Myocyte (in vitro differentiated cells): ENCODE measurements at regions not wholly inside any gene's neighbourhood (a gene's known extent, or its start where the extent isn't known, plus 50 kb on each side); places are given as distances from the start of the nearest gene placed in this dataset.

ENCODE experiments used
- DNase-seq: peaks from one replicate; pipeline ENCODE4 v3.0.0-alpha.2; 2012; ENCODE audit warnings: low read depth

DNA sequence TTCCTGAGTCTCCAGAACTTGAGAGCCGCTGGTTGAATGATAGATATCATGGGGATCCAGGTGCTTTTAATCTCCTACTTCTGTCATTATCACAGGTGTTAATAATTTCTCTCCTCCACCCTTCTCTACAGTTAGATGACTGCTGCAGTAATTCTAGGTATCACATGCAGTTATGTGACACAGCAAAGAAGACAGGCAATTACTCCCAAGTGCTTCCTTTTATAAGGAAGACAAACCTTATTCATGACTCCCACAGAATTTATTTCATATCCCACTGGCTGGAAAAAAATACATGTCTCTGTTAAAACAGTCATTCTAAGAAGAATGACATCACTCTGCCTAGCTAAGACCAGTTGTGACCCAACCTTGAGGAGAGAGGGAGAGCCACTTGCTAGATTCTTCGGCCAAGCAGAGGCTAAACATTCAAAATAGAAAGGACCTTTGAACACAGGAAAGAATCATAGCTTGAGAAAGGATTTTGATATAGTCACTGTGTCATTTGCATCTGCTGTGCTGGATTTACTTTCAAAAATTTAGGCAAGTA is 500.6 kb downstream of the SI start:
- no peak for DNase-seq

DNA sequence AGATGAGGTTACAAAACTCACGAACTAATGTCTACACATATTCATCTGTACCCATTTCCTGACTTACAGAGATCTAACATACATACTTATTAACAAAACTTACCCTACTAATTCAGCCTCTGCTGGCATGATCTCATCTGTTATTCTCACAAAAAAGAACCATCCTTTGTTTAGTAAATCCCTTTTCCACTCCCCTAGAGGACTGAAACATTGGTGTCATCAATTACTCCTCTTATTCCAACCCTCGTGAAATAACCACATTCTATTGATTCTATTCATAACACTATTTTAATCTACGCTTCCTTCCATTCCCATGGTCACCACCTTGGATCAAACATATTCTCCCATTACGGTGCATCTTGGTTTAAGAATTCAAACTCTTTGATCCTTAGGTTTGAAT is 505.9 kb downstream of the SI start:
- DNase-seq, result no peak

DNA sequence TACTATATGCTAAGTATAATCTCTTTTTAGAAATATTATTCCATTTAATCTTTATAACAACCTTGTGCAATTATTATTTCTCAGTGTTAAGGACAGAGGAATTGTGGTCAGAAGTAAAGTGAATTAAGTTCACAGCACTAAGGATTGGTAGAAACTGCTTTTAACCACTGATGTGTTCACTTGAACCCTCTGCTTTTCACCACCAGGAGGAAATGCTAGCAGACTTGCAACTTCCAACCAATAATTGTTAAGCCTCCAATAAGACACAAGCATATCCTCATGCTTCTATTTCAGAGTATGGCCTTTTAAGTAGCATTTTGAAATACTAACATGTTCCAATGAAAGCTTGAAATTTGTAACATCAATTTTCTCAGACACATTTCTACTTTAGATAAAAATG is 527.4 kb downstream of the SI start:
- no peak for DNase-seq

DNA sequence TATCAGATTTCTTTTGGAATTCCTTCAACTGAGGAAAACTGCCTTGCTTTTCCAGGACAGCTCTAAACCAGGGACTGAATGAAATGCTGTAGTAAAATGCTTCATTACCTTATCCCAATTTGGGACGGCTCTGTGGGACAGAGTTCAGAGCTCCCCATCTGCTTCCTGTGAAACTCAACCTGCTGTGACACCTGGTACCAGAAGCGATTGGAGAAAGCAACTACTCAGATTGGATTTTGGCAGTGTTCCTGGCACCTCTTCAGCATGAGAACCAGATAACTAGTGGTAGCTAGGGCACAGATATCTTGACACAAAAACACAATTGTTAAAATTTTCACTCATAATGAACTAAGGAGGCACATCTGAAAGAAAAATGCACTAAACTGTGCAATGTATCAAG is 539.1 kb downstream of the SI start:
- DNase-seq, result no peak

DNA sequence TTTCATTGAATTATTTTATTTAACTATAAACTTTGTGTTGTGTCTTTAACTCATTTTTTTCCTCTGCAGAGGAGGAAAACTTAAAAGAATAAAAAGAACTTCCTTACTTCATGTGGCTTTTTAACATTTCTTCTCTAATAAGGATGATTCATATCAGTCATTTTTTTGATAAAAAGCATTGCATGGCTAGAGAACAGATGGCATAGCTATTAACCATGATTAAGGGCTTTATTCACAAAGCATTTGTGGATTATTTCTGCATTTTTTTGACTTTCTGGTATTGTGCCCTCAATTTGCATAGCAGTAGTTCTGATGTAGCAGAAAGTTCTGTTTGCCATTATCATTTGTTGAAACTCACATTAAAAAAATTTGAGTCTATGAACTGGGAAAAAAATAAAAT is 540.8 kb downstream of the SI start:
- peak; percentile 20 for DNase-seq

DNA sequence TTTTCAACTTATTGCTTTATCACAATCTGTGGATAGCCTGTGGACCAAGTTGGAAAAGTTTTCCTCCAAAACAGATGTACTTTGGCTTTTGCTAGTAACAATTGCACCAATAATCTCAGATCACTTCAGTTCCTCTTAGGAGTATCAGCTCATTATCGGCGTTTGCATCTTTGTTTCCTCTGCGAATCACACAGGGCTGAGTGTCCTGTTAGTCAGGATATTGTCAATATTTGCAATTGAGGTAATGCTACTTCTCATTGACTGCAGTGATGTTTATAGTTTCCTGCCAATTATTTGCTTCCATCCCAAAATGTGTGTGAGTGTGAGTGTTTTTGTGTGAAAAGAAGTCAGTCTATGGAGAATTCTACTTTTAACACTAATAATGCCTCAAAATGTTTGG is 545.0 kb downstream of the SI start:
- DNase-seq, result no peak

DNA sequence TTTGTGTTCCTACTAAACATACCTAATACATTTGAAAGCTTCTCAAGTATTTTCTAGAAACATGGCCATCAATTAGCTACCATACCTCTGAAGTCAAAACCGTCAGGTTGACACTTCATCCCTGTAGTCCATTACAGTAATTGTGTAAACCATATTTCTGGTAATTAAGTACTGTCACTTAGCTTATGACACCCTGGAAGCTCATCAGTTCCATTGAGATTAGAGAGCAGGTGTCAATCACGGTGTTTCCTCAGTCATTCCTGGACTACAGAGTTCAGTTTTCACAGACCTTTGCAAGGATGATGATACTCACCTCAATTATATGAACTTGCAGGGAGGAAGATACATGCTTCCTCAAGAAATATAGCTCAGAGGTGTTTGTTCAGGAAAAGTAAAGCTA is 552.0 kb downstream of the SI start:
- no peak for DNase-seq

DNA sequence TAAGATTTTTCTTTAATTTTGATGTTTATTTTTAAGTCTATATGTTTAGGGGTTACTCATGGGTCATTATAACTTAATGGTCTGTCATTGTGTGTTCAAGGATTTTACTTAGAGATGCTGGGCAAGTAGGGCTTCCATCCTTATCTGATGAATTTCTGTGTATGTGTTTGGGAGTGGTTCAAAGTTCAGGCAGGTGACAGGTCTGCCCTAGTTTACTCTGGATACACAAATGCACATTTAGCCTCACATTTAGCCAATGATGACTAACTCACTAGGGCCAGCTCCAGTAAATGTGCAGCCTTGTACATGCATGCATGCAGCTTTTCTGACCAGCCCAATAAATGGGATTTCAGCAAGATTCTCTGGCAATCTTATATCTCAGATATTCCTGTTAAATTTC is 554.1 kb downstream of the SI start:
- DNase-seq, result no peak

DNA sequence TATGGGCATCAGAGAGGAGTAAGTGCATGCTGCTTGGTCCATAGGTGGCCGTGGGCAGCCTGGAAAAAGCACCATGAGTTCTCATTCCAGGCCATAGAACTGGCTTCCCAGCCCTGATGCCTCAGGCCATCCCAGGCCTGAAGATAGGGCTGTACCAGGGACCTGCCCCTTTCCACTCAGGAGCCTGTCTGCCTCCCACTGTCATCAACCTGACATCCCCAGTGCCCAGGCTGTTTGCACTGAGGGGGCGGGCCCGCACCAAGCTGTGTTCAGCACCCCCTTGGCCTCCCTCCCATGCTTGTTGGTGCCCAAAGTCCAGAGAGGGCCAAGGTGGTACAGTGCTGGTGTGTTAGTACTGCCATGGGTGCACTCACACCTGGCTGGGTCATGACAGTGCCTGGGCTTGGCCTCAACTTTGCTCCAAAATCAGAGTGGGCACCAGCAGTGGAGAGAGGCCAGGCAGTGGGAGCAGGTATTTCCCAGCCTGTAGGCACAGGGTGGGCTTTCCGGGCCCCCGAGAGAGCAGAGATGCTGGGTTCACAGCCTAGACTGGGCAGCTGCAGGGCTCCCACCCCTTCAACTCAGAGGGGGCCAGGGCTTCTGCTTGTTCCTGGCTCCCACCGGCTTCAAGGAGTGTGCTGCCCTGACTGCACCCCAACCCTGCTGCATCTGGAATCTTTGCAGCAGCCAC is 556.1 kb downstream of the SI start:
- no peak for DNase-seq

DNA sequence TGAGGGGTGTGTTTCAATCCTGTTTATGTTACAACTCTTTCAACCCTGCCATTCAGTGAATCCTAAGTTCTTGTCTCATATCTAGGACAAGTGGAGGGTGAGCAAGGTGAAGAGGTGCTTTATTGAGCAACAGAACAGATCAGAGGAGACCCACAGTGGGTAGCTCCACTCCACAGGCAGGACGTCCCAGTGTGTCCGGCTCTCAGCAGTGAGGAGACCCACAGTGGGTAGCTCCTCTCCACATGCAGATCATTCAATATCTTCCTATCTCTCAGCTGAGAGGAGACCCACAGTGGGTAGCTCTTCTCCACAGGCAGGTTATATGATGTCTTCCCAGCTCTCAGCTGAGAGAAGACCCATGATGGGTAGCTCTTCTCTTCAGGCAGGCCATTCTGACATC is 556.7 kb downstream of the SI start:
- DNase-seq, result no peak

DNA sequence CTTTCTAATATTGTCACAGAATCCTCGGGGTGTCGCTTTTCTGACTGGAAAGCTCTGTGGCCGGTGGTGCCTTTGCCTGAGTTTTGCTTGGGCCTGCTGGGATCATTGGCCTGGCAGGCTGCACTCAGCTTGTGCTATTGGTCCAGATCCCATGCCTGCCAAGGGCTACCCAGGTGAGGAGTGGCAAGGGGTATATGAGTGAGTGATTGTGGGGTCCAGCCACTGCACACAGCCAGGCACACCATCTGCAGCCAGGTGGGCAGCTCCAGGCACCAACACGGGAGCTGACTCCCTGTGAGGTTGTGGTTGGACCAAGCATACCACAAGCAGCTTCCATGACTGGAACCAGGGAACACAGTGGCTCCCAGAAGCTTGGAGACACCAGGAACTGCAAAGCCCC is 557.2 kb downstream of the SI start:
- no peak for DNase-seq

DNA sequence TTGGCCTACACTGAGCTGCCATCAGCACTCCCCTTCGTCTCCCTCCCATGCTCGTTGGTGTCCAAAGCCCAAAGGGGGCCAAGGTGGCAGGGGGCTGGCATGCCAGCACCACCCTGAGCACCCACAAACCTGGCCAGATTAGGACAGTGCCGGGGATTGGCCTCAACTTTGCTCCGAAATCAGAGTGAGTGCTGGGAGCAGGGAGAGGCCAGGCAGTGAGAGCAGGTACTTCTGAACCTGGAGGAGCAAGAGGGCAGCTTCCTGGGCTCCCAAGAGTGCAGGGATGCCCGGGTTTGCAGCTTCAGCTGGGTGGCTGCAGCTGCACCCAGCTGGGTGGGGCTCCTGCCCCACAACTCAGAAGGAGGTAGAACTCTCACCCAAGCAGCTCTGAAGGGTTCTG is 563.0 kb downstream of the SI start:
- DNase-seq, result no peak

DNA sequence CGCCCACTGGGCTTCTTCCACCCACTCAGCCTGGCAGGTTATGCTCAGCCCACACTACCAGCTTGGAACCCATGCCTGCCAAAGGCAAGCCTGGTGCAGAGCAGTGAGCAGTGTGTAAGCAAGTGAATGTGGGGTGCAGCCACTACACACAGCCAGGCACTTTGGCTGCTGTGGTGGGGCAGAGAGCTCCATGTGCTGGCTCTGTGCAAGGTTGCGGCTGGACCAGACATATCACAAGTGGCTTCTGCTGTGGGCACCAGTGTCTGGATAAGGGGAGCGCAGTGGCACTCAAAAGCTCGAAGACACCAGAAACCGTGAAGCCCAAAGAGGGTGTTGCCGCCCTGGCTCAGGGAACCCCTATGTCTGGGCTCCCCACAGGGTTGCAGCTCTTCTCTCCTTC is 563.7 kb downstream of the SI start:
- DNase-seq, result no peak

DNA sequence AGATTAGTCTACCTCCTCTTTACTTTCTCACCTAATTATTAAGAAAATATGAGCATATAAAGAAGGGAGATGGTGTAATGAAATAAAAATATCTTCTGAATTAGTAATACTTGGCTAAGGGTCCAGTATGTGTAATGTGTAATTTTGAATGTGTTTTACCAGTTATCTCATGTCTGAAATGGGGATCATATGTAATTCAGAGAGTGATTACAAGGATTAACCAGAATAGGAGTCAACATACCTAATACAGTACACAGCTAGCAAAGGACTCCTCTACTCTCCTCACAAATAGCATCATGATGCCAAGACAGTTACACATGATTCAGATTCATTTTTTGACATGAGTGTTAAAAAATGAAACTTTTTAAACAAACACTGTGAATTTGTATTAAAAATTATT is 570.4 kb downstream of the SI start:
- DNase-seq, result no peak

DNA sequence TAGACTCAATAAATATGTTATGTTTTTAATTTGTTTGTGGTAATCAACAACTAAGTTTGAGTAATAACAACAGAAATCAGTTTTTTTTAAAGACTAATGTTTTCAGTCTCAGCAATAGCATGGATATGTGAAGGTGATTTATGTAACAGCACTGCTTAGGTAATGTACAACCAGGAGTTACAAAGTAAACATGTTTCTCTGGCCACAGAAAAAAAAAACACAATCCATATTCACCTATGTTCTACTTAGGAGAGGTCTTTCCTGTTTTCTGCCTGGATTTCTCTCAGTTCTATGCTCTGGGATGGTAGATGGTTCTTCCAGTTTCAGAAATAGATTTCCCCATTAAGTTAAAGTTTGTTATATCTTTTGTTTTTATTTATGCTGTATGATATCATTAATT is 579.4 kb downstream of the SI start:
- DNase-seq, result no peak

DNA sequence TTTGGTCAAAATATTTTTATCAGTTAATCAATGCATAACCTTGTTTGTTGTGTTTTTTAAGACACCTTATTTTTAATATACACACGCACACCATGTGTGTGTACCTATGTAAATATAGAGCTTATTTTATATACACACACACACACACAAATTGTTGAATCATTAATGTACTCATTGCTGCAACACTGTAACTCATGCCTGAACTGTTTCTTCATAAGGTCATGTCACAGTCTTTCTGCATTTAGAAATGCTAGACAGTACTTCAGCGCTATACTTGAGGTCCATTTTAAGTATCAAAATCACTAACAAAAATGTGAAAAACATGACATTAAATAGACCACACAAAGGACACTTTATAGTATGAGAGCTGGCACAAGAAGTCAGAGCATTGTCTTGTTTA is 589.4 kb downstream of the SI start:
- DNase-seq, result no peak

DNA sequence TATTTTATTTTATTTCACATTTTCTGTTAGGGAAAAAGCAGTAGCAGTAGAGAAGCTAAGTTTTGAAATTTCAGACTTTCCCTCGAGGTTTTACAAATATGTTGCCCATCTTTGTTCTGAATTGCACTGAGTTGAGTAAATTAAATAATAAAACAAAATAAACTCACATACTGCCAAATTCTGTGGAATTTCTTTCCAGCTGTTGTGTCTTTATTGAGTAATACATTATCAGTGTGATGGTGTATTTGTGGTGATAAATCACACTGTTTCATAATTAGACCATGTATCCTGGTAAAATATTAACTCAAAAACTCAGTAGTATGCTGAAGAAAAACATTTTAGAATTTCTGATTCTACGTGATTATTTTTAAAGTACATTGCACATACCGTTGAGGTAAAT is 592.1 kb downstream of the SI start:
- DNase-seq, result peak; percentile 24

DNA sequence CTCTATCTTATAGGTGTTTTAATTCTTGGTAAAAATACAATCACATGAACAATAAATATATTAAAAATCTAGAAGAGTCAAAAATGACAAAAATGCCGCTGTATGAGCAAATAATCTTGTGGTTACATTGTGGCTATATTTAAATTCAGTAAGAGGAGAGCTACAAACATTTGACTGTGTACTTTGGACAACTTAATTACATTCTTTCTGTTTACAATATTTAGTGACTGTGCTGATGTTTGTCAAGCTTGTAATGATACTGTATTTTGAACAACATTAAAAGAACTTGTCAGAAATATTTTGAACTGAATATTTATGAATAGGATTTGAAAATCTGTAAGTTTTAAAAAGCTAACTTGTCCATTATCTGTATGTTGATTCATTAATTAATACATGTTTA is 598.3 kb downstream of the SI start:
- DNase-seq, result no peak

DNA sequence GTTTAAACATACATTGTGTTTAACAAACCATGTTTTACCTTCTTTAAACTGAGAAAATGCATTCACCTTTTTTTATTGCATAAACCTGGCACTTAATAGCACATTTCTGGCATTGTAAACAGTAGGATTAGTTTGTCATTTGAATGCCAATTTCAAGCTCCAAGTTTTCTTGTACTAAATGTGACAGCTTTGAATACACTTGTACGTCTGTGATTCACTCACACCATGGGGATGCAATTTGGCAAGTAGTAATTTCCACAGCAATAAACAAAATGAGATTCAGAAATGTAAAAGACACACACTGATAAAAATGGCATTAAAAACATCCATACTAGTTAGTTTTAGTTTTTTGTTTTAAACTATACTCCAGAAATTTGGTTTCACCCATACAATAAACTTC is 598.9 kb downstream of the SI start:
- no peak for DNase-seq

DNA sequence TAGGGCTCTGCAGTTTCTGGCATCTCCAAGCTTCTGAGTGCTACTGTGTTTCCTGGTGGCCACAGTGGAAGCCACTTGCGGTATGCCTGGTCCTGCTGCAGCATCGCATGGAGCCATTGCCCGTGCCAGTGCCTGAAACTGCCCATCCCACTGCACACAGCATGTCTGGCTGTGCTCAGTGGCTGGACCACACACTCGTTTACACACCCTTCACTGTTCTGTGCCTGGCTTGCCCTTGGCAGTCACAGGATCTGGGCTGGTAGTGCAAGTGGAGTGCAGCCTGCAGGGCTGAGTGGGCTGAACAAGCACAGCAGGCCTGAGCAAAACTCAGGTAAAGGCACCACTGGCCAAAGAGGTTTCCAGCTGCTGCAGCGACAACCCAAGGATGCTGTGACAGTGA is 600.0 kb downstream of the SI start:
- DNase-seq, result no peak

DNA sequence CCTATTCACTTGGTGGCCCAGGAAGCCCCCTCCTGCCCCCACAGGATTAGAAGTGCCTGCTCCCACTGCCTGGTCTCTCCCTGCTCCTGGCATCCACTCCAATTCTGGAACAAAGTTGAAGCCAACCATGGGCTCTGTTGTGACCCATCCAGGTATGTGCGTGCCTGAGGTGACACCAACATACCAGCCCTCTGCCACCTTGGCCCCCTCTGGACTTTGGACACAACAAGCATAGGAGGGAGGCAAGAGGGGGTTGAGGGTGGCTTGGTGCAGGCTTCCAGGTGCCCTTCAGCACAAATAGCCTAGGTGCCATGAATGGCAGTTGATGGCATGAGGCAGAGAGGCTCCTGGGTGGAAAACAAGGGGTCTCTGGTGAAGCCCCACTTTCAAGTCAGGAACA is 600.9 kb downstream of the SI start:
- no peak for DNase-seq

DNA sequence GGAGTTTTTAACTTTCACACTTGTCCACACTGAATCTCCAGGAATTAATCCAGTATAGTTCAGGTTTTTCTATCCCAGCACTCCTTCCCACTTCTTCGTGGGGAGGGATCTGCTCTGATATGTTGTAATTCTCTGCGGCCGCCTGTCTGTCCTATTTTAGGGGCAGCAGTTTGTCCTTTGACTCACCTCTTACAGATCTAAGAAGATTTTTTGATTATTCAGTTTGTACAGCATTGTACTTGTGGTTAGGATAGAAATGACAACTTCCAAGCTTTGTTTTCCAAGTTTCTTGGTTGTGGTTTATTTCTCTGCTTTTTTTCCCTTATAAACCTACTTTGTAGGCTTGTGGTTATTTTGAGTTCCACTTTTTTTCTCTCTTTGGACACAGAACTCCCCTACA is 601.7 kb downstream of the SI start:
- no peak for DNase-seq

DNA sequence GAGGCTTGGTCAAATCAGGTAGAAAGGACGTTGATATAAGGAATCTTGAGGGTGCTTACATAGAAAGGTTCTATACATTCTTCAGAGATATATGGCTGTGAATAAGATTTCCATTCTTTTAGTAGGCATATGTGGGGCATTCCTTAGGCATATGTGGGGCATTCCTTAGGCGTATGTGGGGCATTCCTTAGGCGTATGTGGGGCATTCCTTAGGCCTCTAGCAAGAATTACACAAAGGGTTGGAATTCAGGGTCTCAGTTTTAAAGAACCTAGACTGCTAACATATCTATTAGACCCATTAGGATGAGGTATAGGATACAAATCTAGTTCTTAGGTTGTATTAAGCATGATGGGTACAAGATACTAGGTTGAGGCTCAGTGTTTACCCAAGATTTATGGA is 607.8 kb downstream of the SI start:
- no peak for DNase-seq

DNA sequence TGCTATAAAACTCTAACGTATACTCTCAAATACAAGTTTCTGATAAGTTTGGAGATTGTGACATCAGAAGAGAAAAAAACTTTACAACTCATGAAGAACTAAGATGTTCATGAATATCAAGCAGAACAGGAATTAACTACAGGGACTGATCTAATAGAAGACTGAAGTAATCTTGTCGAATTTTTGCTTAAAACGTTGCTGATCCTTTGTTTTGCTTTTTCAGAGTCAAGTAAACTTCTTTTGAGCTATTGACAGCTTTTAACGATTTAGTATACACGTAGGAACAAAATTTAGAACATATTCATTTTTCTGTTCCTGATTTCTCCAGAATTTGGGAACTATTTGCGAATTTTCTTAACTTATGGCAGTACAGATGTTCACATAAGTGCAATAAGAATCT is 610.2 kb downstream of the SI start:
- no peak for DNase-seq
